IMR-90 (cell line): ENCODE measurements at regions not wholly inside any gene's neighbourhood (a gene's known extent, or its start where the extent isn't known, plus 50 kb on each side); places are given as distances from the start of the nearest gene placed in this dataset.

Source experiments
- BHLHE40 ChIP-seq: fragments of 150-350 bp; IDR thresholded peaks from 2 replicates; pipeline ENCODE4 v1.6.1; 2016; ENCODE audit warnings: mild to moderate bottlenecking, low read depth, low read length
- CHD1 ChIP-seq: IDR thresholded peaks from 2 replicates; pipeline ENCODE4 v1.6.1; 2012; ENCODE audit warnings: low read depth, low read length, improper control_type of control experiment
- CTCF ChIP-seq: conservative IDR thresholded peaks from 2 replicates; pipeline ENCODE4 v1.5.1; 2012; ENCODE audit warnings: mild to moderate bottlenecking, low read depth, low read length, improper control_type of control experiment
- ELK1 ChIP-seq: fragments of 150-350 bp; IDR thresholded peaks from 2 replicates; pipeline ENCODE4 v1.6.1; 2016; ENCODE audit warnings: low read depth, mild to moderate bottlenecking, low read length, moderate library complexity, borderline replicate concordance
- MAFK ChIP-seq: IDR thresholded peaks from 2 replicates; pipeline ENCODE4 v1.6.1; 2012; ENCODE audit warnings: low read depth, low read length, improper control_type of control experiment
- MAZ ChIP-seq: IDR thresholded peaks from 2 replicates; pipeline ENCODE4 v1.6.1; 2012; ENCODE audit warnings: low read depth, mild to moderate bottlenecking, low read length, improper control_type of control experiment, moderate library complexity, borderline replicate concordance
- MXI1 ChIP-seq: IDR thresholded peaks from 2 replicates; pipeline ENCODE4 v1.6.1; 2012; ENCODE audit warnings: low read depth, mild to moderate bottlenecking, low read length, moderate library complexity, borderline replicate concordance
- NFE2L2 ChIP-seq: fragments of 150-350 bp; IDR thresholded peaks from 2 replicates; pipeline ENCODE4 v1.6.1; 2016; ENCODE audit warnings: low read depth, mild to moderate bottlenecking, low read length
- POLR2A ChIP-seq: IDR thresholded peaks from 2 replicates; pipeline ENCODE4 v1.6.1; 2012; ENCODE audit warnings: mild to moderate bottlenecking, low read depth, low read length
- RAD21 ChIP-seq: IDR thresholded peaks from 2 replicates; pipeline ENCODE4 v1.6.1; 2012; ENCODE audit warnings: low read length, improper control_type of control experiment
- RCOR1 ChIP-seq: IDR thresholded peaks from 2 replicates; pipeline ENCODE4 v1.6.1; 2012; ENCODE audit warnings: mild to moderate bottlenecking, low read length, improper control_type of control experiment; ENCODE audit not compliant: insufficient replicate concordance
- RFX5 ChIP-seq: IDR thresholded peaks from 2 replicates; pipeline ENCODE4 v1.8.0; 2012; ENCODE audit warnings: low read depth, mild to moderate bottlenecking, low read length, moderate library complexity
- SMC3 ChIP-seq: fragments of 150-350 bp; IDR thresholded peaks from 2 replicates; pipeline ENCODE4 v1.6.1; 2016; ENCODE audit warnings: low read depth, mild to moderate bottlenecking, antibody characterized with exemption, low read length, moderate library complexity
- USF2 ChIP-seq: fragments of 150-350 bp; IDR thresholded peaks from 2 replicates; pipeline ENCODE4 v1.6.1; 2017; ENCODE audit warnings: mild to moderate bottlenecking, antibody characterized with exemption, low read length, low read depth

- TF ChIP-seq ELK1 (no peak), CTCF (no peak), POLR2A (no peak), SMC3 (no peak), USF2 (no peak), RFX5 (no peak), MAZ (no peak), CHD1 (no peak), MAFK (no peak), MXI1 (no peak), RCOR1 (no peak), RAD21 (no peak), NFE2L2 (no peak), BHLHE40 (no peak)
Observed at GRCh38 chr5:21398511-21398910, 1410.5 kb upstream of the CDH18 start.
